ENCODE measurements at regions not wholly inside any gene's neighbourhood (a gene's known extent, or its start where the extent isn't known, plus 50 kb on each side); places are given as distances from the start of the nearest gene placed in this dataset.

DNA sequence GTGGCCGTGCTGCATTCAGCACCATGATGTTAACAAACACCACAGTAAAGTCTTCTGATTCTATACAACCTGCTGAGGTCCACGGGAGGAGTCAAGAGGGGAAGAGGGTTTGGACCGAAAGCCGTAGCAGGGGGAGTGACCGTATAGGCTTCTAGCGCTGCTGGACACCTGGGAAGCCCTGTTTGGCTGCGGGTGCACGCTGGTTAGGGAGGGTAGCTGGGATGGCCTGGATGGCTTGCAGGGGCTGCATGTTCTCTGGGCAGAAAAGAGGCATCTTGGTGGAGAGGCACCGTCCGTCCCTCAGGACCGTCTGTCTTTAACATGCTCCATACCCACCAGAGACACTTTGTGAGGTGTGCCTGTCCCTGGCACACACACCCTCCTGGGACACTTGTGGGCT, 251.0 kb upstream of the IRX1 start:
- intact Hi-C loops (cut with micrococcal nuclease; ENCODE audit: unreplicated experiment) (no loop called here), in situ Hi-C loops (cut with MboI) (no loop called here)
- Histone ChIP-seq H4K20me1 (ENCODE audit: control insufficient read depth, insufficient read depth) (no peaks in the 10 kb centered on the region), H3K79me2 (ENCODE audit: control insufficient read depth, insufficient read depth, low read length) (no peaks in the 10 kb centered on the region), H3K4me1 (ENCODE audit: control insufficient read depth, insufficient read depth, low read length) (no peaks in the 10 kb centered on the region), H3K27me3 (replicated peaks in 1 of 2; ENCODE audit: control insufficient read depth in 2 of 2, insufficient read depth in 2 of 2, low read length in 1 of 2) (no peaks in the 10 kb centered on the region), H3K36me3 (ENCODE audit: control insufficient read depth in 2 of 2, insufficient read depth in 2 of 2, low read length in 1 of 2) (no peaks in the 10 kb centered on the region), H2AFZ (ENCODE audit: control insufficient read depth, low read depth, low read length) (no peak overlapping the region), H3K4me3 (no peak overlapping the region), H3K9ac (ENCODE audit: control insufficient read depth, insufficient read depth, low read length) (no peak overlapping the region), H3K9me3 (replicated peaks; ENCODE audit: control insufficient read depth, insufficient read depth, low read length) (peaks cover 1% of the 10 kb centered on the region; the same call in 1 of the 3 replicates), H3K27ac (ENCODE audit: control insufficient read depth, insufficient read depth) (no peak overlapping the region), H3K4me2 (ENCODE audit: control insufficient read depth, insufficient read depth) (no peak overlapping the region)
- no TSS peak for BruUV-seq (replicated peaks)
- WGBS (ENCODE audit: insufficient coverage, insufficient replicate concordance, low lambda C conversion rate, missing lambda C conversion rate), result 54% methylated on average over 11 of the region's 11 CpGs
- ChIA-PET POLR2A (no interaction called here), RAD21 (ENCODE audit: unreplicated experiment) (no interaction called here), SMC1A (ENCODE audit: uncharacterized antibody, unreplicated experiment) (no interaction called here), CTCF (no interaction called here)
- no peak for FAIRE-seq
- no peak for TF ChIP-seq SMAD5 (IDR thresholded peaks at IDR 0.05; ENCODE audit: low read depth)
- TF ChIP-seq NFYB (IDR thresholded peaks at IDR 0.05; ENCODE audit: insufficient read depth, low read depth, low read length), result no peak
- TF ChIP-seq SMARCA5 (IDR thresholded peaks at IDR 0.05), result no peak
- TF ChIP-seq ETV6 (conservative IDR thresholded peaks at IDR 0.05 in 1 of 2, IDR thresholded peaks at IDR 0.05 in 1 of 2; ENCODE audit: borderline replicate concordance in 1 of 2, low read depth in 1 of 2), result no peak
- no peak for TF ChIP-seq CHD4 (IDR thresholded peaks at IDR 0.05)
- TF ChIP-seq, protein P1, sequence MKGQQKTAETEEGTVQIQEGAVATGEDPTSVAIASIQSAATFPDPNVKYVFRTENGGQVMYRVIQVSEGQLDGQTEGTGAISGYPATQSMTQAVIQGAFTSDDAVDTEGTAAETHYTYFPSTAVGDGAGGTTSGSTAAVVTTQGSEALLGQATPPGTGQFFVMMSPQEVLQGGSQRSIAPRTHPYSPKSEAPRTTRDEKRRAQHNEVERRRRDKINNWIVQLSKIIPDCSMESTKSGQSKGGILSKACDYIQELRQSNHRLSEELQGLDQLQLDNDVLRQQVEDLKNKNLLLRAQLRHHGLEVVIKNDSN (IDR thresholded peaks at IDR 0.05; ENCODE audit: borderline replicate concordance, extremely low read length, insufficient read depth, low read depth, low read length), result no peak
- no peak for TF ChIP-seq PRDM15 (CRISPR knock-in tag; IDR thresholded peaks at IDR 0.05)
- TF ChIP-seq SRF (IDR thresholded peaks at IDR 0.05; ENCODE audit: low read depth in 2 of 2, low read length in 2 of 2), result no peak
- TF ChIP-seq FOXM1 (IDR thresholded peaks at IDR 0.05; ENCODE audit: low read depth, low read length), result no peak
- no peak for TF ChIP-seq RAD21 (IDR thresholded peaks at IDR 0.05; ENCODE audit: insufficient read depth, low read depth, low read length)
- no peak for TF ChIP-seq GATAD2B (conservative IDR thresholded peaks at IDR 0.05; ENCODE audit: low read depth)
- no peak for TF ChIP-seq HDAC6 (IDR thresholded peaks at IDR 0.05; ENCODE audit: unreplicated experiment)
- no peak for TF ChIP-seq JUND (IDR thresholded peaks at IDR 0.05; ENCODE audit: low read depth, low read length)
- TF ChIP-seq ZNF274 (IDR thresholded peaks at IDR 0.05; ENCODE audit: insufficient read depth, insufficient read length), result no peak
- TF ChIP-seq ZNF622 (IDR thresholded peaks at IDR 0.05), result no peak
- TF ChIP-seq, protein P2, sequence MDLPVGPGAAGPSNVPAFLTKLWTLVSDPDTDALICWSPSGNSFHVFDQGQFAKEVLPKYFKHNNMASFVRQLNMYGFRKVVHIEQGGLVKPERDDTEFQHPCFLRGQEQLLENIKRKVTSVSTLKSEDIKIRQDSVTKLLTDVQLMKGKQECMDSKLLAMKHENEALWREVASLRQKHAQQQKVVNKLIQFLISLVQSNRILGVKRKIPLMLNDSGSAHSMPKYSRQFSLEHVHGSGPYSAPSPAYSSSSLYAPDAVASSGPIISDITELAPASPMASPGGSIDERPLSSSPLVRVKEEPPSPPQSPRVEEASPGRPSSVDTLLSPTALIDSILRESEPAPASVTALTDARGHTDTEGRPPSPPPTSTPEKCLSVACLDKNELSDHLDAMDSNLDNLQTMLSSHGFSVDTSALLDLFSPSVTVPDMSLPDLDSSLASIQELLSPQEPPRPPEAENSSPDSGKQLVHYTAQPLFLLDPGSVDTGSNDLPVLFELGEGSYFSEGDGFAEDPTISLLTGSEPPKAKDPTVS (IDR thresholded peaks at IDR 0.05; ENCODE audit: low read depth, low read length), result no peak
- TF ChIP-seq HCFC1 (IDR thresholded peaks at IDR 0.05; ENCODE audit: low read length), result no peak
- no peak for TF ChIP-seq FOXK2 (IDR thresholded peaks at IDR 0.05)
- TF ChIP-seq NRF1 (conservative IDR thresholded peaks at IDR 0.05; ENCODE audit: low read depth, low read length), result no peak
- TF ChIP-seq NBN (IDR thresholded peaks at IDR 0.05), result no peak
- DNase-seq (ENCODE audit: low read depth, low spot score), result no peak
- ATAC-seq, result no peak
